Suprapubic skin (tissue), 4 donors: ENCODE measurements at regions not wholly inside any gene's neighbourhood (a gene's known extent, or its start where the extent isn't known, plus 50 kb on each side); places are given as distances from the start of the nearest gene placed in this dataset.

Experiments used
- CTCF ChIP-seq, 2 donors: fragments of 200-600 bp in 1 of 2; fragments of 450-650 bp in 1 of 2; sonication (generic) in 1 of 2; IDR thresholded peaks; one replicate each; pipeline ENCODE4 v1.5.1; 2016 to 2019; ENCODE audit warnings: antibody characterized with exemption in 2 of 2, mild to moderate bottlenecking in 1 of 2, moderate library complexity in 1 of 2
- POLR2A ChIP-seq, 2 donors: fragments of 450-650 bp; IDR thresholded peaks; one replicate each; pipeline ENCODE4 v1.6.1; 2017; ENCODE audit warnings: antibody characterized with exemption in 2 of 2, mild to moderate bottlenecking in 2 of 2, moderate library complexity in 2 of 2
- POLR2AphosphoS5 ChIP-seq, 3 donors: sonication (generic); formaldehyde crosslinking; IDR thresholded peaks; one replicate each; pipeline ENCODE4 v1.6.1; 2017; ENCODE audit warnings: antibody characterized with exemption in 3 of 3

- TF ChIP-seq POLR2AphosphoS5 (IDR thresholded peaks at IDR 0.05) (no peak), POLR2A (IDR thresholded peaks at IDR 0.05) (no peak), CTCF (IDR thresholded peaks at IDR 0.05) (no peak)
Observed at GRCh38 chr6:91976797-91977196, 1389.9 kb upstream of the MAP3K7 start.
